GM19238 (cell line): ENCODE measurements at regions not wholly inside any gene's neighbourhood (a gene's known extent, or its start where the extent isn't known, plus 50 kb on each side); places are given as distances from the start of the nearest gene placed in this dataset.

Source experiments
- DNase-seq: peaks from one replicate; pipeline ENCODE4 v3.0.0; 2011; ENCODE audit warnings: low spot score; ENCODE audit not compliant: insufficient read length

GRCh38 chr6:139438775-139439174, 64.3 kb upstream of the CITED2 start:
- DNase-seq: no peak

DNA sequence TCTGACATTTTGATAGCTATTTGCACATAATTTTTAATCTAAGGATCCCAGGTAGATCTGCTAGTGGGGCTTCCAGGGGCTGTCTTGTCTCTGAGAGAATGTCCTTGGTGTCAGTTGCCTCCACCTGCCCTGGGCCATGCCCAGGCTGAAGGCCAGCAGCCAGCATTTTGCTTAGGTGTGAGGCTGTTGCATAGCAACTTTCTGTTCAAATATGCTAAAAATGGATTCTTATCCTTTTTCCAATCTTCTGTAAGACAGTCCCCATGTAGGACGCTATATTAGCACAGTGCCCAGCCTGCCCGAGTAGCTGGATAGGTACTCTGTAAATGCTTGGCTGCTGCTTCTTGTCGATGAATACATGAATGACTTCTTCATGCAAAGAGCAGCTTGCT, 62.5 kb upstream of the CITED2 start:
- DNase-seq: no peak

DNA sequence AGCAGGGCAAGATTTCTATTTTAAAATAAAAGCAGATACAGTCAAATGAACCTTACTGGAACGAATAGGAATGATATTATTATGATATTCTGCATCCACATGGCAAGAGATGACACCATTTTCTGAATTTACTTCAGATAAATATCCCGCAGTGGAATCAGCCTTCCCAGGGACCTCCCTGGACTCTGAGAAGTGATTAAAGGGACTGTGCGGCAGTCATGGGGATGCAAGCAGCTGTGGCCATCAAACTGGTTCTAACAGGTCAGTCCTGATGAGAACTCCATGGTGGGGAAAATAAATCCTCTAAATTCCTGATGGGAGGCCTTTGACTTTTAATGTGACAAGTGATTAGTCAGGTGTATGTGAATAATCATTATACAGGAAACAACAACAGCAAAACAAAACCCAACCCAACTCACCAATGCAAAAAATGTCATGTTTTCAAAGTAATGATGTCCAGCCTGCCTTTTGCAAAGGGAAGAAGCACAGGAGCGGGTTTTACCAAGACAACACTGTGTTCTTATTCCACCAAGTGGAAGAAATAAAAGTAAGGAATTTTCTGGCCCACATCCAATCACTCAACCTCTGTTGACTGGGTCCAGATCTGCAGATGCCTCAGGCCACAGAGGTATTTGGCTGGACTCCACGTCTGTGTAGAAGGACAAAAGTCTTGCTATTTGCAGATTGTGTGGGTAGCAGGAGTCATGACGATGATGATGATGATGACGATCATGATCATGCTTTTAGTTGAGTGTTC, 61.9 kb upstream of the CITED2 start:
- DNase-seq: no peak

- DNase-seq: no peak
These were observed 59.4 kb upstream of the CITED2 start for GRCh38 chr6:139433631-139434419.

- no peak for DNase-seq
These were observed 57.1 kb upstream of the CITED2 start for GRCh38 chr6:139431602-139431956.

- no peak for DNase-seq
These were observed 56.6 kb upstream of the CITED2 start for GRCh38 chr6:139430899-139431601.

GRCh38 chr6:139429580-139430145, 55.2 kb upstream of the CITED2 start:
- DNase-seq: no peak

- DNase-seq: no peak
These were observed 52.8 kb upstream of the CITED2 start for GRCh38 chr6:139427199-139427598.

DNA sequence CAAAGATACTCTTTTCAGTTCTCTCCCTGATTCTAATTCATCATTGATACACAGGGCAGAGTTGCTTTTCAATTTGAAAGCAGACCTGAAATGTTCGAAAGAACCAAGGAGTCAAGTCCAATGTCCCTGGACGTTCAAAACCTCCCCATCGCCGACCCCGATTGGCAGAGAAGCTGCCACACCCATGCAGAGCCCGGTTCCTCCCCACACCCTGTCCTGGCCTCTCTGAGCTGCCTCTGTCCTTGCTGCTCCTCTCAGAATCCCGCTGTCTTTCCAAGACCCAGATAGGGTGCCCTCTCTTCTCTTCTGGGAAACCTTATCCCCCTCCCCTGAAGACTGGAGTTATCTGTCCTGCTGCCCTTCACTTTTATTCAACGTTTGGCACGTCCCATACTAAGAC, 52.3 kb upstream of the CITED2 start:
- no peak for DNase-seq

GRCh38 chr6:139425780-139426179, 51.3 kb upstream of the CITED2 start:
- DNase-seq: no peak

DNA sequence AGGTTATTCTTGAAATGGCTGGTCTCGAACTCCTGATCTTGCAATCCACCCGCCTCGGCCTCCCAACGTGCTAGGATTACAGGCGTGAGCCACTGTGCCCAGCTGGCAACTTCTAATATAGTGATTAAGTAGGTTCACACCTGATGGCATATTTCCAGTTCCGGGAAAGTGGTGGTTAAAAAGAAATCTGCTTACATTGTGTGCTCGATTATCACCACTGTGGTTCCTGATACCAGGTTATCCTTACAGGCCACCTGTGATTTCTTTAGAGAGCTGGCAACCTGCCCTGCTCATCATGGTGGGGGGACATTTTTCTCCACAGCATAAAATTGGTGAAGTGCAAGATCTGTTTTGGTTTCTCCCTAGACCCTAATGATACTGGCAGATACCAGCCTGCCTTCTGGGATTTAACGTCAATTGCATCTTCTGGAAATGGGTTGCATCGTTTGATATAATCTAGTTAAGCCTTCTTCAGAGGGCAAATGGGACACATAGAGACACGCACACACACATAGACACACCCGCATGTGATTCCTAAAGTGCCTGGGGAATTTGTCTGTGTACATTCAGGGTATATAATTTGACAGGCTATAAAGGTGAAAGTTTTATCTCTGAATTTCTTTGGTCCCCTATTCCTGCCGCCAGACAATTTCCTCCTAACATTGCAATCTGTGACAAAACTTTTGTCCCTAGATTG, 49.7 kb upstream of the CITED2 start:
- DNase-seq: no peak
